PC-3 (cell line): ENCODE measurements at regions not wholly inside any gene's neighbourhood (a gene's known extent, or its start where the extent isn't known, plus 50 kb on each side); places are given as distances from the start of the nearest gene placed in this dataset.

Experiments
- ATAC-seq: fragments of 200-7000 bp; cut with Tn5 transposase; 2 replicates; pipeline ENCODE4 v1.9.1; 2020; ENCODE audit warnings: mild to moderate bottlenecking, moderate library complexity
- BruUV-seq: library from RNA; stranded (reverse); fragments of 400-500 nt; replicated peaks from 2 replicates; lab custom pipeline; 2021; lab: Mats Ljungman, UMichigan
- CTCF ChIA-PET: fragments of 300-600 bp; sonication (Branson Sonifier 250); formaldehyde crosslinking; loops from one replicate; lab custom pipeline; 2022; ENCODE audit warnings: antibody characterized with exemption; lab: Charles Lee
- POLR2A ChIA-PET: fragments of 300-600 bp; sonication (Branson Sonifier 250); formaldehyde crosslinking; loops from one replicate; lab custom pipeline; 2022; ENCODE audit warnings: antibody characterized with exemption; ENCODE audit not compliant: unreplicated experiment; lab: Charles Lee
- DNase-seq: peaks from one replicate; pipeline ENCODE4 v3.0.0-alpha.2; 2015
- H2AFZ ChIP-seq: fragments of 300-600 bp; sonication (generic); 2 replicates; pipeline ENCODE4 v1.6.0; 2016; ENCODE audit warnings: antibody characterized with exemption, low read length
- H3F3A ChIP-seq: fragments of 300-600 bp; sonication (generic); one replicate; pipeline ENCODE4 v1.6.0; 2017; ENCODE audit warnings: antibody characterized with exemption, low read length, control low read depth, mild to moderate bottlenecking; ENCODE audit not compliant: unreplicated experiment
- H3K27ac ChIP-seq: fragments of 300-600 bp; sonication (generic); 2 replicates; pipeline ENCODE4 v1.5.1; 2016; ENCODE audit warnings: mild to moderate bottlenecking, low read length
- H3K27me3 ChIP-seq: fragments of 300-600 bp; sonication (generic); 2 replicates; pipeline ENCODE4 v1.6.1; 2016; ENCODE audit warnings: low read length, mixed read lengths
- H3K36me3 ChIP-seq: fragments of 300-600 bp; sonication (generic); 2 replicates; pipeline ENCODE4 v1.6.1; 2016; ENCODE audit warnings: low read depth, mixed run types, low read length, mixed read lengths
- H3K4me1 ChIP-seq: fragments of 300-600 bp; sonication (generic); 2 replicates; pipeline ENCODE4 v1.5.1; 2016; ENCODE audit warnings: low read length; ENCODE audit not compliant: insufficient read depth
- H3K4me2 ChIP-seq: fragments of 300-600 bp; sonication (generic); 2 replicates; pipeline ENCODE4 v1.6.0; 2016; ENCODE audit warnings: low read length
- H3K4me3 ChIP-seq: fragments of 300-600 bp; sonication (generic); 2 replicates; pipeline ENCODE4 v1.5.1; 2016; ENCODE audit warnings: mild to moderate bottlenecking, low read length, mixed read lengths
- H3K79me2 ChIP-seq: fragments of 300-600 bp; sonication (generic); 2 replicates; pipeline ENCODE4 v1.6.1; 2017; ENCODE audit warnings: low read length, mixed read lengths
- H3K9ac ChIP-seq: fragments of 300-600 bp; sonication (generic); 2 replicates; pipeline ENCODE4 v1.6.0; 2016; ENCODE audit warnings: mild to moderate bottlenecking, low read length
- H3K9me2 ChIP-seq: fragments of 300-600 bp; sonication (generic); replicated peaks from 2 replicates; pipeline ENCODE4 v1.6.1; 2016; ENCODE audit warnings: mixed run types, low read length, mixed read lengths
- H3K9me3 ChIP-seq: fragments of 300-600 bp; sonication (generic); 2 replicates; pipeline ENCODE4 v1.6.1; 2016; ENCODE audit warnings: low read length, mixed read lengths
- H4K20me1 ChIP-seq: fragments of 300-600 bp; sonication (generic); 2 replicates; pipeline ENCODE4 v1.6.1; 2016; ENCODE audit warnings: low read length, mixed read lengths
- EZH2 ChIP-seq: fragments of 300-600 bp; sonication (generic); IDR thresholded peaks from one replicate; pipeline ENCODE4 v1.6.1; 2017; ENCODE audit warnings: antibody characterized with exemption, mild to moderate bottlenecking, low read length; ENCODE audit not compliant: unreplicated experiment
- EZH2phosphoT487 ChIP-seq: fragments of 300-600 bp; sonication (generic); IDR thresholded peaks from 2 replicates; pipeline ENCODE4 v1.6.1; 2018; ENCODE audit warnings: mild to moderate bottlenecking, antibody characterized with exemption, low read length, borderline replicate concordance
- intact Hi-C: fragments of 100-400 bp; cut with micrococcal nuclease; formaldehyde crosslinking; loops from 2 replicates; pipeline ENCODE4 v1.9.0; 2023
- TF ChIP-seq, protein P1 (sequence below): fragments of 300-600 bp; sonication (generic); conservative IDR thresholded peaks from 2 replicates; pipeline ENCODE4 v1.5.1; 2017; ENCODE audit warnings: antibody characterized with exemption, low read depth, mild to moderate bottlenecking, low read length

DNA sequence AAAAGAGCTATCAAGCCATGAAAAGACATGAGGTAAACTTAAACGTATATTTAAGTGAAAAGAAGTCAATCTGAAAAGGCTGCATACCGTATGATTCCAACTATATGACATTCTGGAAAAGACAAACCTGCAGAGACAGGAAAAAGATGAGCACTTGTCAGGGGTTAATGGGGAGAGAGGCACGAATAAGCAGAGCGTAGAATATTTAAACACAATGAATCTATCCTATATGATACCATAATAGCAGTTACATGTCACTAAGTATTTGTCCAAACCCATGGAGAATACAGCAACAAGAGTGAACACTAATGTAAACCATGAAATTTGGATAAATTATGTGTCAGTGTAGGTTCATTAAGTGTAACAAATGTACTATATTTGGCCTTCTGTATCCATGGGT is 560.3 kb upstream of the ANO3 start:
- H2AFZ ChIP-seq = no peak overlapping the region
- BruUV-seq = no TSS peak
- peaks cover 14% of the 10 kb centered on the region for H3K4me1 ChIP-seq
- H3K9ac ChIP-seq = no peak overlapping the region
- H3K4me2 ChIP-seq = no peak overlapping the region
- no peak overlapping the region for H3K27ac ChIP-seq
- DNase-seq = no peak
- no peak overlapping the region for H3K4me3 ChIP-seq
- H3K27me3 ChIP-seq = no peaks in the 10 kb centered on the region
- POLR2A ChIA-PET = no interaction called here
- ATAC-seq = no peak
- H3K36me3 ChIP-seq = no peaks in the 10 kb centered on the region
- TF ChIP-seq, protein P1, sequence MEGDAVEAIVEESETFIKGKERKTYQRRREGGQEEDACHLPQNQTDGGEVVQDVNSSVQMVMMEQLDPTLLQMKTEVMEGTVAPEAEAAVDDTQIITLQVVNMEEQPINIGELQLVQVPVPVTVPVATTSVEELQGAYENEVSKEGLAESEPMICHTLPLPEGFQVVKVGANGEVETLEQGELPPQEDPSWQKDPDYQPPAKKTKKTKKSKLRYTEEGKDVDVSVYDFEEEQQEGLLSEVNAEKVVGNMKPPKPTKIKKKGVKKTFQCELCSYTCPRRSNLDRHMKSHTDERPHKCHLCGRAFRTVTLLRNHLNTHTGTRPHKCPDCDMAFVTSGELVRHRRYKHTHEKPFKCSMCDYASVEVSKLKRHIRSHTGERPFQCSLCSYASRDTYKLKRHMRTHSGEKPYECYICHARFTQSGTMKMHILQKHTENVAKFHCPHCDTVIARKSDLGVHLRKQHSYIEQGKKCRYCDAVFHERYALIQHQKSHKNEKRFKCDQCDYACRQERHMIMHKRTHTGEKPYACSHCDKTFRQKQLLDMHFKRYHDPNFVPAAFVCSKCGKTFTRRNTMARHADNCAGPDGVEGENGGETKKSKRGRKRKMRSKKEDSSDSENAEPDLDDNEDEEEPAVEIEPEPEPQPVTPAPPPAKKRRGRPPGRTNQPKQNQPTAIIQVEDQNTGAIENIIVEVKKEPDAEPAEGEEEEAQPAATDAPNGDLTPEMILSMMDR = no peak
- no peak for TF ChIP-seq EZH2phosphoT487
- TF ChIP-seq EZH2 = no peak
- CTCF ChIA-PET = no interaction called here
- no peaks in the 10 kb centered on the region for H3K9me3 ChIP-seq
- H4K20me1 ChIP-seq = no peaks in the 10 kb centered on the region
- no peaks in the 10 kb centered on the region for H3K79me2 ChIP-seq
- intact Hi-C loops = no loop called here
- no peaks in the 10 kb centered on the region for H3K9me2 ChIP-seq
- H3F3A ChIP-seq = peaks cover under 1% of the 10 kb centered on the region

DNA sequence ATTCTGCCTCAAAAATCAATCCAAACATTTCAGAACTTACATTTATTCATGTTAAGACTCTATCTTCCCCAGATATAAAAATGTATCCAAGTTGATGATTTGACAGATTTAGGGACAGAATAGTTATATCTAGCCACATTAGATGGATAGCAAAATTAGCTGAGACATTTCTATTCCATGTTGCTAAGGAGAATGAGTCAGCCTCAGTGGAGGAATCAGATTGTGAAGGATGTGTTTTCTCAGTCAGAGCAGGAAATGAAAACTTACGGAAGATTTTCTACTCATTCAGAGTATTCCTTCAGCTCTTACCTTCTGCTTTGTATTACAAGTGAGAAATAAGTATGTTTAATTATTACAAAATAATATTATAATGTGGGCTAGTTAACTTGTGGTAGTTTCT is 556.3 kb upstream of the ANO3 start:
- peak; percentile 28 for DNase-seq
- ChIA-PET CTCF (no interaction called here), POLR2A (no interaction called here)
- ATAC-seq = peak; percentile 82
- Histone ChIP-seq H3F3A (no peaks in the 10 kb centered on the region), H2AFZ (no peak overlapping the region), H3K36me3 (no peaks in the 10 kb centered on the region), H3K9me2 (no peaks in the 10 kb centered on the region), H3K4me2 (no peak overlapping the region), H4K20me1 (no peaks in the 10 kb centered on the region), H3K4me3 (no peak overlapping the region), H3K27me3 (no peaks in the 10 kb centered on the region), H3K9me3 (no peaks in the 10 kb centered on the region), H3K9ac (no peak overlapping the region), H3K79me2 (no peaks in the 10 kb centered on the region), H3K4me1 (no peaks in the 10 kb centered on the region), H3K27ac (no peak overlapping the region)
- intact Hi-C loops = no loop called here
- no peak for TF ChIP-seq EZH2
- TF ChIP-seq EZH2phosphoT487 = no peak
- TF ChIP-seq, protein P1 = no peak
- no TSS peak for BruUV-seq

DNA sequence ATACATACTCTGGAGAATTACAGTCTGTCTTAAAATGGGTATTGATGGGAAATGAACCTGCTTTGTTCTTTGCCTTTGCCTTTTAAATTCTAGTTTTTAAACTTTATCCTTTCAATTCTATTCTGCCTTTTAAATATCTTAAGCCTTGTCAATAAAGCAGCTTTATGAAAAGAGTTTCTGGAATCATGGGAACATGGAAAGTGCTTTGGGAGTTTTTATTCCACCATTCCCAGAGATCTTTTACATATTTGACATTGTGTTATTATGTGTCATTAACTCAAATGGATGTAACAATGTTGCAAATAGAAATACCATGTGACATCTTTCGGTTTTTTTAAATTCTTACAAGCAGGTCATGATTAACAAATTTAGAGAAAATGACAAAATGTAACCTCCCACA is 555.7 kb upstream of the ANO3 start:
- DNase-seq (no peak), ATAC-seq (no peak)
- Histone ChIP-seq H3K9ac (no peak overlapping the region), H3K4me1 (no peaks in the 10 kb centered on the region), H3K9me2 (no peaks in the 10 kb centered on the region), H4K20me1 (no peaks in the 10 kb centered on the region), H2AFZ (no peak overlapping the region), H3K27ac (no peak overlapping the region), H3K36me3 (no peaks in the 10 kb centered on the region), H3K4me2 (no peak overlapping the region), H3K27me3 (no peaks in the 10 kb centered on the region), H3K9me3 (no peaks in the 10 kb centered on the region), H3K79me2 (no peaks in the 10 kb centered on the region), H3K4me3 (no peak overlapping the region), H3F3A (no peaks in the 10 kb centered on the region)
- CTCF ChIA-PET = interaction anchor here (0.6 kb wide), 1 partner anchor 43 kb away, joined by 7 read pairs; no protein-coding TSS in a partner anchor
- TF ChIP-seq, protein P1 = no peak
- TF ChIP-seq EZH2phosphoT487 = no peak
- no peak for TF ChIP-seq EZH2
- no TSS peak for BruUV-seq
- POLR2A ChIA-PET = no interaction called here
- intact Hi-C loops = no loop called here
